Fibroblast of skin of right quadriceps (primary cell): ENCODE measurements at regions not wholly inside any gene's neighbourhood (a gene's known extent, or its start where the extent isn't known, plus 50 kb on each side); places are given as distances from the start of the nearest gene placed in this dataset.
A peak's percentile ranks its signal among the peaks of the same experiment; 100 is the strongest.

Experiments
- DNase-seq: peaks from one replicate; pipeline ENCODE4 v3.0.0-alpha.2; 2013

DNA sequence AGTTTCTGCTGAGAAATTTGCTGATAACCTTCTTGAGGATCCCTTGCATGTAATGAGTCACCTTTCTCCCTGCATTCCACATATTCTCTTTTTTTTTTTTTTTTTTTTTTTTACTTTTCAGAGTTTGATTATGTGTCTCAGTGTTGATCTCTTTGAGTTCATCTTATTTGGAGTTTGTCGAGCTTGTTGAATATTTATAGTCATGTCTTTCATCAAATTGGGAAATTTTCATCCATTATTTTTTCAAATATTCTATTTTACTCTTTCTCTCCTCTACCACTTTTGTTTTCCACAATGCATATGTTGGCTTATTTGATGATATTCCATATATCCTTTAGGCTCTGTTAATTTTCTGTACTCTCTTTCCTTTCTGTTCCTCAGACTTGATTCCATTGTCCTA is 136.1 kb downstream of the MAD2L1 start:
- no peak for DNase-seq

DNA sequence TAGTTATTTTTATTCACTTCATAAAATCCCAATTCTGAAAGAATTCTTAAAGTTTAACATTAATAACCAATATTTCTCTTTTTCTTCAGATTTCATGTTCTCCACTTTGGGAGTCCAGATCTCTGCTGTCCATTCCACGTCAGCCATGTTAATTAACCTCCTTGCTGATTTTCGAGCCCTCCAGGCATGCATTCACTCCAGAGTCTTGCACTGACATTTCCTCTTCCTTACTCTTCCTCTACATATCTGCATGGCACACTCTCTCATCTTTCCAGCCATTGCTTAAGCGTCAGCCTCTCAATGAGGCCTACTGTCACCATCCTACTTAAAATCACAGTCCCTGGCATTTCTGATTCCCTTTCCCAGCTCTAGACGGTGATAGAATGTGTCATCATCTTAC is 144.8 kb downstream of the MAD2L1 start:
- no peak for DNase-seq

DNA sequence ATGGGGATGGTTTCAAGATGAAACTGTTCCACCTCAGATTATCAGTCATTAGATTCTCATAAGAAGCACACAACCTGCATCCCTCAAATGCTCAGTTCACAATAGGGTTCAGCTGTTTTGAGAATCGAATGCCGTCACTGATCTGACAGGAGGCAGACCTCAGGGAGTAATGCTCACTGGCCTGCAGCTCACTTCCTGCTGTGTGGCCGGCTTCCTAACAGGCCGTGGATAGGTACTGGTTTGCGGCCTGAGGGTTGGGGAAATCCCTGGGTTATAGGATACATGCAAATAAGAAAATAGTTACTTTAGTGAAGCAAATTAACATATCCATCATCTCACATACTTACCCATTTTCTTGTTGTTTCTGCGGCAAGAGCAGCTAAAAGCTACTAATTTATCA is 160.4 kb downstream of the MAD2L1 start:
- DNase-seq = no peak

DNA sequence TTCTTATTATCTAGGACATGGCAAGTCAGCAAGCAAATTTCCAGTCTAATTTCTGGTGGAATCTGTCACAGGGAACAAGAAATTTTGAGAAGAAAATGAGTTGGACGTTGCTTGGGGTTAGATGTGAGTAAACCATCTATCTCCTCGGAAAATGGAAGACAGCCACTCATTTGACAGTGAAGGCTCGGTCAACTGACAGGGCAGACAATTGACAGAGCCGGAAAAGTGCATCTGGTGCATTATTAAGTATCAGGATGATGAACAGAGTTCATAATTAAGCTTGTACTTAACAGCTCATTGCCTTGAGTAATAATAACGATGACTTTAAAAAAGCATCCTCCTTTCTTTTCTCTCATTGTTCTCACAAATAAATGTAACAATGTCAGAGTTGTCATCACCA is 168.4 kb downstream of the MAD2L1 start:
- no peak for DNase-seq

DNA sequence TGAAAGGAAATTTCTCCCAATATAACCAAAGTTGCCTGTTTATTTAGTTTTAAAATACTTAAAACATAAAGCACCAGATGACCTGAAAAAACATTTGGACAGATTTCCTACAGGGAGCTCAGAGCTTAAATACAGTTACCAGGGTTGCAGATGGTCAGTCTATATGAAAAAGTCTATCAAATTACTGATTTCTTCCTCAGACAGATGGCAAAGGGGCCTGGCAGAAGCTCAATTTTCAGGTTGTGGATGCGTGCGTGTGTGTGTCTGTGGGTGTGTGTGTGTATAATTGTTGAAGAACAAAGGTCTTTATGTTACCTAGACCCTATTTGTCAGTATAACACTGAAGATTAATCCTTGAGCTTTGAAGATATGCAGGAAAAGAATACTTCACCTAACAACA is 169.4 kb downstream of the MAD2L1 start:
- DNase-seq = no peak

DNA sequence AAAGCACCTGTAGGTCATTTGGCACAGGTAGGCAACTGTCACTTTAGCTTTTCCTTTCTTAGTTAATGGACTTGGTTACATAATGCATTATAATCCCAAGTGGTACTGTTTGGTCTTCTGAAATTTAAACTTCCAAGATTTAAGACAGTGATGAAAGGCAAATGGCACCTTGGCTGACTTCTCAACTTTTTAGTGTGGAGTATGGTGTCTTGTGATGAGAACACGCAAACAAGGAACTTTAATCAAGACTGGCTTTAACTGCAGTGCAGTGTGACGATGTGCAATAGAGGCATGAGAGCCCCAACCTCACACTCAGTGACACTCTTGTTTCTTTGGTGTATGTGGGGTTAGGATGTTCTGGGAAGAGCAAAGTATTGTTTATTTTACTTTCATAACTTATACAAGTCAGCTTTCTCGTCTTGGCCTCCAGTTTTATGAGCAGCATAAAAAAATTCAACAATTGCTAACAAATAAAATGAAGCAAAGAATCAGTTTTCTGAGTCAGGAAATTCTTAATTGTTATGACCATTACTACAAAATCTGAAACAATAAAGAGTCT is 171.9 kb downstream of the MAD2L1 start:
- DNase-seq = no peak

DNA sequence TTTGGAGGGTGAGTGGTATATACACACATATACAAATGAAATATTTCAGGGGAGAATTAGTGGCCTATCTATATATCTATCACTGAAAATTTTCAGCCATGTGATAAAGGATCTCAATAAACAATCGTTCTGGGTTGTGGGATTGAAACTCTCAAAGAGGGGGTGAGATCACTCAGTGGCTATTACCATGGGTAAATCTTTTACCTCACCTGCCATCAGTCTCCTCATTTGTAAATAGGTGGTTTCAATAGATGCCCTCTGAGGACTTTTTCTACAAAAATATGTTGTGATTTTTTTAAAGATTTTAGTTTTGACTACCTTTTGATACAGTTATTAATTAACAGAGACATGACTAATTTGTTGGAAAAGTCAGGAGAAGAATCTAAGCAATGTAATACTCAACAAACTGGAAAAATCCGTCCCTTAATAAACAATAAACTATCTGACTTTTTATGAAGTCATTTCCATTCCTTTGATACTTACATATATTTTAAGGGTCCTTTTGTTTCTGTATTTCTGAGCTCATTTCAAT is 192.8 kb downstream of the MAD2L1 start:
- DNase-seq = no peak

DNA sequence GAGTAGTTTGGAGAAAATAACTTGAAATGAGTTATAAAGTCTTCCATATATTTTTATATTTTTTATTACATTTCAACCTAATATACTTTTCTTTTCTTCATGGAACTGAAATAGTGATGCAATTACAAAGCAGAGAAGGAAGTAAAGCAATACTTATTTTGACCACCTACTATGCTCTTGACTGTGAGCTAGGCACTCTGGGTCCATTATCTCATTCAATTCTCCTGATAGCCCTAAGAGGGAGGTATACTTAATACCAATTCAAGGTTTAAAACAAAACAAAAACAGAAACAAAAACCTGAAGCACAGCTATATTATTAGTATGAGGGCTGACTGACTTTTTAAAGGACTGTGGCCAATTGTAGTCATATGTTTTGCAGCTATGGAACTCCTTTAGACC is 193.5 kb downstream of the MAD2L1 start:
- no peak for DNase-seq

DNA sequence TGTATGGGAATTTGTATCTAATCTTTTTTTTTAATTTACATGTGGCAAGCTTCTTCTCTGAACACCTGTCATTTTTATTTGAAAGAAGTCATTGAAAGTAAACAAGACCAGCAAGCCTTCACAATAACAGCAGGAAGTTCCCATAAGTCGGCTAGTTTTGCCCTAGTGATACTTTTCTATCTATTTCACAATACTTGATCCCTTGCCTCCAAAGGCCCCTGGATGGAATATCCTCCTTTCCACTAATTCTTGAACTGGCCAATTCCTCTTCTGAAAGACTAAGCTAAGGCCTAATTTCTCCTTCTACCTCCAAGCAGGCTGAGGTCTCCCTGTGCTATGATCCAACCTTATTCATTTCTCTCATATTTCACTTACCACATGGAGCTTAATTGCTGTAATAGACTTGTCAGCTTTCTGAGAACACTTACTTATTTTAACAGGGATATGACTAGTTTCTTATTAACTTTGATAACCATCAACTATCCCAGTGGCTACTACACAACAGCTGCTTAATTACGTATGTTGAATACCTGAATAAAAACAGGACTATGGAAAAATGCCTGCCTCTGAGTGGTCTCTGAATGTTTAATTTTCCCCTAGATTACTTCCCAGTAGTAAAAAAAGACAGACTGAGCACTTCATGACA is 194.2 kb downstream of the MAD2L1 start:
- no peak for DNase-seq

DNA sequence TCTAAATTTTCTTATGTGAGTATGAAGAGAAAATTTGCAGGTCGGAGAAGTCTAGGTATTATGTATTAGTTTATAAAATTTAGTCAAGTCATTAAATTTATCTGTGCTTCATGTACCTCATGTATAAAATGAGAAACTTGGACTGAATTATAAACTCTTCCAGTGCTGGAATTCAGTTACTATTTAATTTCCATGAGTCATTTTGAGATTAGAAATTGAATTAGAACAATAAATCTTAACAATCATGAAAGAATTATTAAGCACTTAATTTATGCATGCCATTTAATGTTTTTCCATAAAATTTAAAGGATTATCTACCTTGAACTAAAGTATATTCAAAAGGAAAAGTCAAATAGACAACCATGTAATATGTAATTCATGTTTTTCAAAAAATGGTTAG is 195.8 kb downstream of the MAD2L1 start:
- no peak for DNase-seq

DNA sequence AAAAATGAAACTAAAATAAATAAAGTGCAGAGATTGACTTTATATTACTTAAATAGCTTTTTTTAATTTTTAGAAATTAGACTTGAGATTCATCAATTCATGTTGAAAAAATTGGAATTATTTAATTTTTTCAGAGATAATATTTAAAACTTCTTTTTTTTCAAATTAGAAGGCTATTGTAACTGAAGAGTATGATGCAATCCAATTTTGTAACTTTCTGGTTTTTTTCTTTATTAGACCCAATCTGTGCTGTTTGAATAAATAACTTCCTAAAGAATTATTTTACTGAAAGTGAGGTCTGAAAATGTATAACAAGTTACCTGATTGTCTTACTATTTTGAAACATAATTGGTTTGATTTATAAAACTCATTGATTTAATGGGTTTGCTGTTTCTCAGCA is 200.9 kb downstream of the MAD2L1 start:
- no peak for DNase-seq

DNA sequence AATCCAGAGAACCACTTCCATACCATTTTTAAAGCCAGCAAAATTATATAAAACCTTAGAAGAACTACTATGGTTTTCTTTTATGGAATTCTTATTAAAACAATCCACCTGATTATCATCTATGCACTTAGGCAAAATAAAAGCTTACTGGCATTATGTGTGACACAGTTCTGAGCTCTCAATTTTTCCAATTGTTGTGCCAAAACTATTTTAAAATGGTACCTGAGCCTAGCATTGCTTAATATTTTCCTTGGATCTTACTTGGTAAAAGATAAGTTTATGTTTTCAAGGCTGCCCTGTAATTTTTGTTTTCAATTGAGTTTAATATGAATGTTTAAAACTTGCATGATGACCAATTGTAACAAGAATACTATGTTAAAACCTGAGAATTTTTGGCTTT is 201.3 kb downstream of the MAD2L1 start:
- DNase-seq = no peak

DNA sequence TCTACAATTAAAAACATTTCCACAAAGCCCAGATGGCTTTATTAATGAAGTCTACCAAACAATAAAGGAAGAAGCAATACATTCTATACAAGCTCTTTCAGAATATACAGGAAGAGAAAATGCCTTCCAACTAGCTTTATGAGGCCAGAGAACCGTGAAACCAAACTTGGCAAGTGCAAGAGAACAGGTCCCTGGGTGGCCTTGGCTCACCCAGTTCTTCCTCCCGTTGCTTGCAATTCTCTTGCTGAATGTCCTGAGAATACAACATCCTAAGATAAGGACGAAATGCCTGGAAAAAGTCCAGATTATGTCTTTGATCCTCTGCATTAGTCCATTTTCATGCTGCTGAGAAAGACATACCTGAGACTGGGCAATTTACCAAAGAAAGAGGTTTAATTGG is 204.9 kb downstream of the MAD2L1 start:
- no peak for DNase-seq

DNA sequence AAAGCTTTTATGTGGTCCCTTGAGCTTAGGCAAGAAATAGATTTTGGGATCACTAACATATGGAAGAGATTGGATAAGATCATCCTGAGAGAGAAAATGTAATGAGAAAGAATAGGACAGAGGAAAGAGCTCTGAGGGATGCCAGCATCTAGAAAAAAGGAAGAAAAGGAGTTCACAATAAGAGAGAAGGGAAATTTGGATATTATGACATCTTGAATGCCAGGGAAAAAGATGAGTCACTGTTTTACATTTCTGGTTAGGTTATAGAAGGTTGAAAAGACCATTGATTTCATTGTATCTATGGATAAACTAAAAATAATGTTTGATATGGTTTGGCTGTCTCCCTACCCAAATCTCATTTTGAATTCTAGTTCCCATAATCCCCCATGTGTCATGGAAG is 208.5 kb downstream of the MAD2L1 start:
- no peak for DNase-seq

DNA sequence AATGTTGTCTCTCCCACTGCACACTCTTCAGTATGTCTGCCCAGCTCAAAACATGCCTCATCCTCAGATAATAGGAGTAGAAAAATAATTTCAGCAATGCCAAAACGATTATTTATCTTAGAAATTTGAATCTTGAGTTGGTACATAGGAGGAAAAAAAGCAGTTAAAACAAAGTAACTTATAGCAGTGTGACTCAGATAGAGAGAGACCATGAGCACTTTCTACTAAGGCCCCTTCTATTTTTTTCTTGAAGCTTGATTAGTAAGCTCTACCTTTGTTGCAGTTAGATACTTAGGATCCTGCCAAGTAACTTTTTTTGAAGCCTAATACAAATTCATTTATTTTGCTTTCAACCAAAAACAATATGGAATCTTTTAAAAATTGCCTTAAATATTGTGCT is 212.3 kb downstream of the MAD2L1 start:
- DNase-seq = no peak

DNA sequence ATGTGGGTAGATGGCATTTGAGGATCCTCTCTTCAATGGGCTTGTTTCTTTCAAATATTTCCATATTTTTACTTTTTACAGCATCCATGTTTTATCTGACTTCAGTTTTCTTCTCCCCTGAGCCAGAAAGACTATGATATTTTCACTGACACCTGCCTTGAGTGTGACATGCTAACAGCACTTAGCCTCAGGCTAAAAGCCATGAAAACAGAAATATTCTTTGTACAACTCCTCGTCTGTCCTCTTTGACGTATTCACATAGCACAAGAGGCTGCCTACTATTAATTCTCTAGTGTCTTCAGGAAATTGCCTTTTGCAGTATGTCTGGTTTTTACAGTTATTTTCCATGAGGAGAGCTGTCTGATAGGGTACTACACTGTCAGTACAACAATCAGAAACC is 215.0 kb downstream of the MAD2L1 start:
- no peak for DNase-seq

DNA sequence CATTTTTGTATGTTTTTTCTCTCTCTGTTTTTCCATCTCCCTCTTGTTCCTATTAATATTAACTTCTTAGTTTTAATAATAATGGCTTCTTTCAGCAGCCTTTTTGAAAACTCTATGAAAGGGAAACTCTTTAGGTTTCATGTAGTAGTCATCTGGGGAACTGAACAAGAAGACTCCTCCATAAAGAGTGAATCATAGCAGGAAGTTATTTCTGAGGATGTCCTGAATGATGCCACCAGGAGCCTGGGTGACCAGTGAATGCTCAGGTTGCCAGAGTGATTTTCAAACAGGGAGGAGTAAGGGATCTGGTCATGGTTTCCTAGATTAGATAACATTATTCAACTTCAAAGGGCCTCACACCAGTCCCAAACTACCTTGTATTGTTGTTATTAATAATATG is 212.8 kb upstream of the PDE5A start:
- no peak for DNase-seq

DNA sequence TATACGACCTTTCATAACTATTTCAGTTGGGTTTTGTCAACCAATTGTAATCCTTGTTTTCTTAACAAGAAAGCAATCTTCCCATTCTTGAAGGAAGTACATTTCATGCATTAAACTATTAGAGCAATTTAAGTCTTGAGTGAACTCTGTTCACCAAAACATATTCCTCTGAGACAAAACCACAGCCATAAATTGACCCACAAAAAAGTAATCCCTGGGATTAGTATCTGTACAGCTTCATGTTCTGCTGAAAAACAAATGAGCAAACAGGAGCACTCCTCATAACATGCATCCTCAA is 207.0 kb upstream of the PDE5A start:
- DNase-seq = peak; percentile 39

DNA sequence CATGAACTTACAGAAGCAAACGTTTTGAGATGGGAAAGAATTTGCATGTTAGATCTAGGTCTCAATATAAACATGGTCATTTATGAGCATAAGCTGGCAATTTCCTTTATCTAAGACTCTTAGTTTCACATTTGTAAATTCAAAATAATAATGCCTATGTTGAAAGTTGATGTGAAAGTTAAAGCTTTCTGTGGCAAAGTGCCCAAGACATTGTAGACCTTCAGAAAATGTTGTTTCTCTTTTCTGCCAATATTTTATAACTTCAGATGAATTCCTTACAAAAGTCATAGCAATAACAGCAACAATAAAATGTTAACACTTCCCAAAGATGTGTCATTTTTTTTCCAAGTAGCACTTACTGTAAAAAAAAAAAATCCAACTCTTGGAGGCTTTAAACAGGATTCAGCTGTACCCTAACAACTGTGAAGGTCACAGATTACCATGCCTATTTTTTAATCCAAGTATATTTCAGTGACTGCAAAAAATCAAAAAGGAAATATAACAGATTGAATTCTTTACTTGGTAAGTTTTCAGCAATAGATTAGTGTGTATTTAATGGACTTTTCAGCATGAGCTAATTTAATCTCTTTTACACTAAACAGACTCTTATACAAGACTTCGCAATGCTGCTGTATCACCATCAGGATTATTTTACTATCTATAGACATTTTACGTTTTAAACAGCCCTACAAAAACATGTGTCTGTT is 206.5 kb upstream of the PDE5A start:
- no peak for DNase-seq

DNA sequence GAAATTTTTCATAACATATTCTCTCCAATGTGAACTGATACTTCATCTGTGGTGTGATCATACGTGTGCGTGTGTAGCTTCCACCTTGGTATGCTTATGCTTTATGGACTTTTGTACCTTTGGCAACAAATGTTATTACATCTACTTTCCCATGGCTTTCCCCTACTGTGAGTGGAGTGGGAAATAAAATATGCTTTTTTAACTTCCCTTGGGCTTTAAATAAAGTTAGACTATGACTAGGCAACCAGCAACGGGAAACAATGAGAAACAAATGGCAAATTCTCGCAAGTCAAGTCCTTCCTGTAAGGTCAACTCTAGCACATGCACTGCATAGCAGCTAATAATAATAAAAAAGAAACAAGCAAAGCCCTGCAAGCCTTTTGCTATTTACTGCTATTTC is 205.0 kb upstream of the PDE5A start:
- peak; percentile 18 for DNase-seq

DNA sequence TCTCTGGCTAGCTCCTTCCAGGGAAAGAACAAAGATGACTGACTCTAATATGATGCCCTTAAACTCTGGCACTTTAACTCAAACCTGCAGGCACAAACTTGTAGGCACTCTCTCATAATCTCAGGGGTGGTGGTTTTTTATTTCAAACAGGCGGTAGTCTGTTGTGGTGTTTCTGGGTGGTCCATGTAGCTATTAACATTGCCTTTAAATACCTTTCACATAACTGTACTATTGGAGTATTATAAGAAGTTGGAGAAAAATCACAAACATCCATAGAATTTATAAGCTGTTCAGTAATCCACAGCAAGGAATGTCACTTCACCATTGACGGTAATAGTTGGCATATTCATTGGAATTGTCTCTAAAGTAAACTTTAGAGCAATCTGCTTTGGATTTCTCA is 204.2 kb upstream of the PDE5A start:
- DNase-seq = peak; percentile 4

DNA sequence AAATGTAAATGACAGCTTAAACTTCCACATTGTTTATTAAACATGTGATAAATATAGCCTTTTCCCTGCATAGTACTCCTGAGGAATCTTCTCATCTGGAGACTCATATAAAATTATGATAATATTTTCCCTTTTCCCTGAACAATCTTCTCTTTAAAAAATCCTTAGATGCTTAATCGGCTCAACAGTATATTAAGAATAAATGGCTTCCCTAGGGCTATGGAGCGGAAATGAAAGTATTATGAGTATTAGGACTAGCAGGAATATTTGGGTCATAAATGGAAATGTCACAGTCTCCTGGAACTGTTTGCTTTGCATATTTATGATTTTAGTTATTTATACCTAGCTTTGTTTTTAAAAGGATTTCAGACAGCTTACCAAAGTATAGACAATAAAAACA is 200.7 kb upstream of the PDE5A start:
- no peak for DNase-seq

DNA sequence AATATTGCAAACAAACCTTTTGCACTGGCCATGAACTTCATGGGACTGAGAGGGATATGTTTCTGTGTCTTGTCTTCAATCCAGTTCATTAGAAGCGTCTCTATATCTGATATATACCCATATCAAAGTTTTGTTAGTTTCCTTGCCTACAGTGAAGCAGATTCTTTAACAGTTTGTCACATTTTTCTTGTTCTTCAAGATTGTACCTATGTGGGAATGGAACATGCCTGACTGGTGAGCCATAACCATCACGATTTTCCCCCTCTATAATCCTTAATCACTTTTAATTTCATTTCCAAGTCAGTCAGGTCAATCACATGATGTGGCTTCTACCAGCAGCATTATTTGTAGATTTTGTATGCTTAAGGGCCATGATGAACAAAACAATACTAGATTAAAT is 197.1 kb upstream of the PDE5A start:
- DNase-seq = no peak

DNA sequence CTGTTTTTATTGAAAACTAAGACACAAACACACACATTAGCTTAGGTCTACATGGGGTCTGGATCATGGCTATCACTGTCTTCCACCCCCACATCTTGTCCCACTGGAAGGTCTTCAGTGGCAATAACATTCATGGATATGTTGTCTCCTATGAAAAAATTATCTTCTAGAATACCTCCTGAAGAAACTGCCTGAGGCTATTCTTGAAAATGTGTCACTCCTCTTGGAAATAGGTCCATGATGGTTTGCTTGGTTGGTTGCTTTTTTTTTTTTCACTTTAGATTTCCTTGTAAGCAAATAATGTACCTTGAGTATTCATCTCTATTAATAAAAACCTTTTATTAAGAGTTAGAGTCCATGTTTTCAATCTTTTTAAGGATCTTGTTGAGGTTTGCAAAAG is 195.3 kb upstream of the PDE5A start:
- DNase-seq = no peak

DNA sequence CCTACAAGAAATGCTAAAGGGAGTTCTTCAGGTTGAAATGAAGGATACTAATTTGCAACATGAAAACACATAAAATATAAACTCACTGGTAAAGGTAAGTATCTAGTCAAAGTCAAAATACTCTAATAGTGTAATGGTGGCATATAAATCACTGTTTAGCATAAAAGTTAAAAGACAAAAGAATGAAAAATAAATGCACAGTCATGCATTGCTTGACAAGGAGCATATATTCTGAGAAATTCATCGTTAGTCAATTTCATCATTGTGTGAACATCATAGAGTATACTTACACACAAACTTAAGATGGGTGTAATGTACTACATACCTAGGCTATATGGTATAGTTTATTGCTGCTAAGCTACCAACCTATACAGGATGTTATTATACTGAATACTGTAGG is 194.4 kb upstream of the PDE5A start:
- no peak for DNase-seq
